ENCODE measurements at regions not wholly inside any gene's neighbourhood (a gene's known extent, or its start where the extent isn't known, plus 50 kb on each side); places are given as distances from the start of the nearest gene placed in this dataset.

DNA sequence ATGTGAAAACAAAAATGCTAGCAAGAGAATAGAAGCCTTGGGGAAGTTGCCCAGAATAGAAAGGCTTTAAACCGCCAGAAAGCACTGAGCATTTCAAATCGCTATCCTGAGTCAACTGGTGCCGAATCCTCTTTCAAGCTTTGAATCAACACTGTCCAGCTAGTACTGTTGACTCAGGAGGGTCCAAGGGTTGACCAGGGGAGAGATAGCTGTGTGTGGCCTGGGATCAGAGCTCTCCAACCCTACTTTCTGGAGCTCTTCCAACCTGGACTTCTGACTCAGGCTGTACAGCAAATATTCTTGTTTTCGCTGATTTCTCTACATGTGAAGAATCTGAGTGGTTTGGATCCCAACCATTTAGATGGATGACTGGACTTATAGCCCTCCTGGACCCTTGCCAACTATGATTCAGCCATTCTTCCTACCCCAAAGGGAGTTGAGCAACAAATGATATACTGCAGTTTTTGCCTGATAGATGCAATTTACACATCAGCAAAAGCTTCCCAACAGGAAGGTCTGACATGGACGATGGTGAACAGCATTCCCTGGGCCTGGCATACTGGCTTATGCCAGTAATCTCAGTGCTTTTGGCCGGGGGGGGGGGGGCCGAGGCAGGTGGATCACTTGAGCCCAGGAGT, 154.0 kb upstream of the SDK2 start:
- H3K4me3 ChIP-seq (ENCODE audit: control insufficient read depth, low read depth, low read length) = no peak overlapping the region
- peak; percentile 100 for DNase-seq (ENCODE audit: low read depth)
- TF ChIP-seq, protein P1, sequence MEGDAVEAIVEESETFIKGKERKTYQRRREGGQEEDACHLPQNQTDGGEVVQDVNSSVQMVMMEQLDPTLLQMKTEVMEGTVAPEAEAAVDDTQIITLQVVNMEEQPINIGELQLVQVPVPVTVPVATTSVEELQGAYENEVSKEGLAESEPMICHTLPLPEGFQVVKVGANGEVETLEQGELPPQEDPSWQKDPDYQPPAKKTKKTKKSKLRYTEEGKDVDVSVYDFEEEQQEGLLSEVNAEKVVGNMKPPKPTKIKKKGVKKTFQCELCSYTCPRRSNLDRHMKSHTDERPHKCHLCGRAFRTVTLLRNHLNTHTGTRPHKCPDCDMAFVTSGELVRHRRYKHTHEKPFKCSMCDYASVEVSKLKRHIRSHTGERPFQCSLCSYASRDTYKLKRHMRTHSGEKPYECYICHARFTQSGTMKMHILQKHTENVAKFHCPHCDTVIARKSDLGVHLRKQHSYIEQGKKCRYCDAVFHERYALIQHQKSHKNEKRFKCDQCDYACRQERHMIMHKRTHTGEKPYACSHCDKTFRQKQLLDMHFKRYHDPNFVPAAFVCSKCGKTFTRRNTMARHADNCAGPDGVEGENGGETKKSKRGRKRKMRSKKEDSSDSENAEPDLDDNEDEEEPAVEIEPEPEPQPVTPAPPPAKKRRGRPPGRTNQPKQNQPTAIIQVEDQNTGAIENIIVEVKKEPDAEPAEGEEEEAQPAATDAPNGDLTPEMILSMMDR (conservative IDR thresholded peaks at IDR 0.05; ENCODE audit: control insufficient read depth, insufficient read depth, low read depth, low read length) = no peak

DNA sequence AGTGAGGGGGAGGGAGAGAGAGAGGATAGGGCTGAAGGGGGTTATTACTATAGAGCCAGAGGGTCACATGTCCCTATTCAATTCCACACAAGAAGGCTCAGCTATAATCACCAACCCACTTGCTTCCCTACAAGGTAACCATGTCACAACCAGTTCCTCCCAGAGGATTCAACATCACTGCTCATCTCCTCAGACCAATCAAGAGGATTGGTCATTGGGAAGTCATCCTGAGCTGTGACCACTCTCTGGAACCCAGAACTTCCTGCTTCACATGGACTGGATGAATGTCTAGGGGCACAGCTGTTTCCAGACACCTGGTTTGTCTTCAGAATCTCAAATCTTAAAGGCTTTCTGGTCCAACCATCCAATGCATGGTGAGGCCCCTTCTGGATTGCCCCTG, 154.9 kb upstream of the SDK2 start:
- H3K4me3 ChIP-seq (ENCODE audit: control insufficient read depth, low read depth, low read length) = no peak overlapping the region
- TF ChIP-seq, protein P1 (conservative IDR thresholded peaks at IDR 0.05; ENCODE audit: control insufficient read depth, insufficient read depth, low read depth, low read length) = no peak
- peak; percentile 67 for DNase-seq (ENCODE audit: low read depth)

DNA sequence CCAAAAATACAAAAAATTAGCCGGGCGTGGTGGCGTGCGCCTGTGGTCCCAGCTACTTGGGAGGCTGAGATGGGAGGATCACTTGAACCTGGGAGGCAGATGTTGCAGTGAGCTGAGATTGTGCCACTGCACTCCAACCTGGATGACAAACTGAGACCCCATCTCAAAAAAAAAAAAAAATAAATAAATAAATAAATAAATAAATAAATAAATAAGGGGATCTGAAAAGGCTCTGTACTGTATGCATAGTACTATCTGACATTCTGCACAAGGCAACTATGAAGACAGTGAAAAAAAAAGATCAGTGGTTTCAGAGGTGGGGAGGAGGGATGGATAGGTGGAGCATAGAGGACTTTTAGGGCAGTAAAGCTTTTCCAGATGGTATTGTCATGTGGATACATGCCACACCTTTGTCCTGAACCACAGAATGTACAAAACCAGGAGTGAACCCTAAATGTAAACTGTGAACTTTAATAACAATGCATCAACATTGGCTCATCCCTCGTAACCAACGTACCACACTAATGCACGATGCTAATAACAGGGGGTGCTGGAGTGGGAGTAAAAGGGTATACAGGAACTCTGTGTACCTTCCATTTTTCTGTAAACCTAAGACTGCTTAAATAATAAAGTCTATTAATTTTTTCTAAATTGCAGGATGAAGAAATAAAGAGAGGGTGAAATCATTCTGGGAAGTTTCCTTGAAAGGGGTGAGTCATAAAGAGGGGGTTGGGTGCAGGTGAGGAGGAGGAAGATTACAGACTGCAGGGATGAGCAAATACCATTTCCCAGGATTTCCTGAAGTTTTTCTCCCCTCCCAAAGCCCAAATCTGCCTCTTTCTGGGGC, 155.8 kb upstream of the SDK2 start:
- TF ChIP-seq, protein P1 (conservative IDR thresholded peaks at IDR 0.05; ENCODE audit: control insufficient read depth, insufficient read depth, low read depth, low read length) = no peak
- no peak overlapping the region for H3K4me3 ChIP-seq (ENCODE audit: control insufficient read depth, low read depth, low read length)
- peak; percentile 89 for DNase-seq (ENCODE audit: low read depth)

DNA sequence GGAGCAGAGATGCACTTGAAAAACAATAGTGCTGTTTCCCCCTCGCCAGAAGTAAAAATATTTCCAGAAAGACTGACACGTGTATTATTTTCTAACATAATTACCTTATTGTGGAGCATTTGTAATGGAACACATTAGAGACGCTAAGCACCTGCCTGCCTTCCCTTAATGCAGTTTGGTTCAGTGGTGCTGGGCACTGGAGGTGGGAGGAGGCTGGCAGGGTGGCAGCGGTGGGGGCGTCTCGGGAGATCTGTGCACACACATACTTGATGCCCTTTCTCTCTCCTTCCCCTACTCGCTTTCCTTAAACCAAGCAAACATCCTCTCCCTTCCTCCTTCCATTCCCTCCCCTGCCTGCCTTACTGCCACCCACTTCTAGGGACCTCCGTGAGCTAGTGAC, 156.6 kb upstream of the SDK2 start:
- TF ChIP-seq, protein P1 (conservative IDR thresholded peaks at IDR 0.05; ENCODE audit: control insufficient read depth, insufficient read depth, low read depth, low read length) = no peak

DNA sequence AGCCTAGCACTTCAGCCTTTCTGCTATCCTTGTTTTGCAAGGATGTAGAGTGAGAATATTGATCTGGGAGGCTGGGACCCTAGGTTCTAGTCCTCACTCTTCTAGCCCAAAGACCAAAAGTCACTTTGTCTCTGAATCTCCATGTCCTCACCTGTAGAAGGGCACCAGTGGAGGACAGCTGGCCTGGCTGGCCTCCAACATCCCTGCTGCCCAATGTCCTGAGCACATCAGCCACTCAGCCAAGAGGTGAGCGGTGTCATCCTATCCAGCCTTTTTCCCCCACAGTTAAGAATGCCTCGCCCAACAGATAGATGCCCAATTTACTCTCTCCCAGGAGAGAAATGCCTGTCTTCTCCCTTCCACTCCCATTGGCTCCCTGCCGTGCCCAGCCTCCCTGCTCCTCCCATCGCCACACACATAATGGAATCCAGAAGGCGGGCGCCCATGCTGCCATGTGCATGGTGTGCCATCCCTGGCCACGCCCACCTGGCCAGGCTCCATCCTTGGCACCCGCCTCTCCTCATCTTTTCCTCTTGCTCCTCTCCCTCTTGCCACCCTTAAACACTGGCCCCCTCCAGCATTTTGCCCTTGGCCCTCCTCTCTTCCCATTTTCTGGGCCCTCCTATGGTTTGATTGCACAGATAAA, 157.3 kb upstream of the SDK2 start:
- H3K4me3 ChIP-seq (ENCODE audit: control insufficient read depth, low read depth, low read length) = no peak overlapping the region
- DNase-seq (ENCODE audit: low read depth) = no peak
- TF ChIP-seq, protein P1 (conservative IDR thresholded peaks at IDR 0.05; ENCODE audit: control insufficient read depth, insufficient read depth, low read depth, low read length) = no peak

More for the DNA sequence above, 156.6 kb upstream of the SDK2 start:
- no peak for DNase-seq (ENCODE audit: low read depth)
- no peak overlapping the region for H3K4me3 ChIP-seq (ENCODE audit: control insufficient read depth, low read depth, low read length)

DNA sequence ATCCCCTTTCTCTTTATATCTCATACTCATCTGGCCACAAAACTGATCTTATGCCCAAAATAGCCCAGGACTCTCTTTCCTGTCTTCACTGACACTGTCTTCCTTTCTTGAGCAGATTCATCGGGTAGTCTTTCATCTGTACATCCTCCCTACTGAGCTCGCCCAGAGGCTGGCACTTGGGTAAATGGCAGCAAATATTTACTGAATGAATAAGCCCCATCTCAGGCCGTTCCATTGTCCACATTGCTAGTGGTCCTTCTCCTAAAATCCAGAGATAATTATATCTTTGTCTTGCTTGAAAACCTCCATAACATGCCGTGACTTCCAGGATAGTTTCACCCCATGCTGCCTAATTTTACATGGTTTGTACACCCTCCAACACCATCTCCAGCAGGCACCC, 158.1 kb upstream of the SDK2 start:
- no peak overlapping the region for H3K4me3 ChIP-seq (ENCODE audit: control insufficient read depth, low read depth, low read length)
- no peak for DNase-seq (ENCODE audit: low read depth)
- TF ChIP-seq, protein P1 (conservative IDR thresholded peaks at IDR 0.05; ENCODE audit: control insufficient read depth, insufficient read depth, low read depth, low read length) = no peak
